NCI-H2107 treated with DMSO at 0.1 percent for 48 hours (cell line): ENCODE measurements at regions not wholly inside any gene's neighbourhood (a gene's known extent, or its start where the extent isn't known, plus 50 kb on each side); places are given as distances from the start of the nearest gene placed in this dataset.
"Not testable (repeated sequence)": the region's sequence is repeated elsewhere in the genome, so short reads cannot be mapped to it uniquely, and the experiment has no call there.

Experiments
- DNase-seq: peaks from one replicate; lab custom pipeline; 2025; ENCODE audit not compliant: unreplicated experiment; lab: John Stamatoyannopoulos, UW

GRCh38 chr7:106386958-106387357 is 102.2 kb upstream of the NAMPT start:
- DNase-seq = no peak

- no peak for DNase-seq
These were observed 99.6 kb upstream of the NAMPT start for GRCh38 chr7:106384373-106384772.

GRCh38 chr7:106382929-106383328 is 98.1 kb upstream of the NAMPT start:
- no peak for DNase-seq

- no peak for DNase-seq
These were observed 97.3 kb upstream of the NAMPT start for GRCh38 chr7:106382129-106382528.

GRCh38 chr7:106381252-106381651 is 96.5 kb upstream of the NAMPT start:
- no peak for DNase-seq

- no peak for DNase-seq
These were observed 93.1 kb upstream of the NAMPT start for GRCh38 chr7:106377847-106378361.

- DNase-seq = no peak
These were observed 91.4 kb upstream of the NAMPT start for GRCh38 chr7:106376026-106376799.

GRCh38 chr7:106375499-106375898 is 90.7 kb upstream of the NAMPT start:
- no peak for DNase-seq

GRCh38 chr7:106374437-106374836 is 89.7 kb upstream of the NAMPT start:
- no peak for DNase-seq

- no peak for DNase-seq
These were observed 88.0 kb upstream of the NAMPT start for GRCh38 chr7:106372595-106373318.

GRCh38 chr7:106372126-106372525 is 87.3 kb upstream of the NAMPT start:
- no peak for DNase-seq

- DNase-seq = no peak
These were observed 86.8 kb upstream of the NAMPT start for GRCh38 chr7:106371629-106372028.

- no peak for DNase-seq
These were observed 85.8 kb upstream of the NAMPT start for GRCh38 chr7:106370542-106370941.

GRCh38 chr7:106369816-106370215 is 85.0 kb upstream of the NAMPT start:
- DNase-seq = no peak

GRCh38 chr7:106369352-106369751 is 84.6 kb upstream of the NAMPT start:
- DNase-seq = no peak

GRCh38 chr7:106367664-106368063 is 82.9 kb upstream of the NAMPT start:
- DNase-seq = no peak

GRCh38 chr7:106367018-106367420 is 82.2 kb upstream of the NAMPT start:
- DNase-seq = no peak

GRCh38 chr7:106365252-106366005 is 80.6 kb upstream of the NAMPT start:
- DNase-seq = no peak

- not testable (repeated sequence) for DNase-seq
These were observed 77.7 kb upstream of the NAMPT start for GRCh38 chr7:106362507-106362906.

GRCh38 chr7:106358103-106358663 is 73.4 kb upstream of the NAMPT start:
- no peak for DNase-seq

GRCh38 chr7:106357675-106358074 is 72.9 kb upstream of the NAMPT start:
- no peak for DNase-seq
